HG03378 (cell line): ENCODE measurements at regions not wholly inside any gene's neighbourhood (a gene's known extent, or its start where the extent isn't known, plus 50 kb on each side); places are given as distances from the start of the nearest gene placed in this dataset.
A peak's percentile ranks its signal among the peaks of the same experiment; 100 is the strongest.

Source experiments
- ATAC-seq: cut with Tn5 transposase; IDR thresholded peaks from one replicate; pipeline ENCODE4 v1.9.1; 2021; ENCODE audit warnings: mild to moderate bottlenecking, moderate library complexity; ENCODE audit not compliant: unreplicated experiment

DNA sequence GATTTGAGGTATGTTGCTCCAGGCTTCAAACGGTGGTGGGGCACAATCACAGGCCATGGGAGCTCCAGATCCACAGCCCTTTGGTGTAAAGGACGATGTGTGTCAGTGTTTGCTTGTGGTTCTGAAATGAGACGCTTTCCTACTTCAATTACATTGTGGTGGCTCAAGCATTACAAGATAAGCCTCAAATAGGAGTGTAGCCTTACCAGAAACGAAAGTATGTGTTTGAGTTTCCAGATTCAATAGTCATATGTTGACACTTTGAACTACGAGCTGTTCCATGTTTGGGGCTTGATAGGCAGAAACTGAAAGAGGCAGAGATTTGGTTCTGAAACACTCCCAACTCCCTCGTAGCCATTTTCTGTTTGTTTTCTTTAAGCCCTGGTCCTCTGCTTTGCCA, 187.1 kb downstream of the MYLK4 start:
- peak; percentile 92 for ATAC-seq

DNA sequence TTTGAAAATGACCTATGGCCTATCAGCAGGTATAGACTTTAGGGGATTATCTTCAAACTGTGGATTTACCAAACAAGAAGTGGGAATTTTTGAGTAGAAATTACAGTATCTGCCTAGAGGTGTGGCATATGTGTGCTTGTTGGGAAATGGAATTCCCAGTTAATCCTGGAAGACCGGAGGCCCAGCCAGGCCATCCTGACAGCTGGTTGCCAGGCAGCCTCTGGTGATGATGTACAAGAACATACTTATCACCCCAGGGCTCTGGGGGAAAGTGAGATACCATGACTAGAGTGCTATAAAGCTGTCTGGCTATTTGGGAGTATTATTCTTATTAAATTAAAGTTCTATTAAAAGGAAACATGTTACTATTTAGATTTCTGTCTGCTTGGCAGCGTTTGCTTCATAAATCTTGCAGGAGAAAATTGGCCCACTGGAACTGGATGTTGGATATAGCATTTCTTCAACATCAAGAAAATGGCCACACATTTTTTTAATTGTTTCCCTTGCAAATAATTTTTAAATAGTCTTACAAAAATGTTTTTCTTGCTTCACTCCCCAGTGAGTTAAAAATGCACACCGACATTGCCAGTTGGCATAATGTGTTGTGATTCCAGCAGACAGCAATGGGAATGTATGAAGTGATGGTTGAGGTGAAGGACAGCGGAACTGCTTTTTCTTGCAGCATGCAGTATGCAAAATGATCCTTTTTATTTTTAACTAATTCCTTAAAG, 187.8 kb downstream of the MYLK4 start:
- no peak for ATAC-seq

DNA sequence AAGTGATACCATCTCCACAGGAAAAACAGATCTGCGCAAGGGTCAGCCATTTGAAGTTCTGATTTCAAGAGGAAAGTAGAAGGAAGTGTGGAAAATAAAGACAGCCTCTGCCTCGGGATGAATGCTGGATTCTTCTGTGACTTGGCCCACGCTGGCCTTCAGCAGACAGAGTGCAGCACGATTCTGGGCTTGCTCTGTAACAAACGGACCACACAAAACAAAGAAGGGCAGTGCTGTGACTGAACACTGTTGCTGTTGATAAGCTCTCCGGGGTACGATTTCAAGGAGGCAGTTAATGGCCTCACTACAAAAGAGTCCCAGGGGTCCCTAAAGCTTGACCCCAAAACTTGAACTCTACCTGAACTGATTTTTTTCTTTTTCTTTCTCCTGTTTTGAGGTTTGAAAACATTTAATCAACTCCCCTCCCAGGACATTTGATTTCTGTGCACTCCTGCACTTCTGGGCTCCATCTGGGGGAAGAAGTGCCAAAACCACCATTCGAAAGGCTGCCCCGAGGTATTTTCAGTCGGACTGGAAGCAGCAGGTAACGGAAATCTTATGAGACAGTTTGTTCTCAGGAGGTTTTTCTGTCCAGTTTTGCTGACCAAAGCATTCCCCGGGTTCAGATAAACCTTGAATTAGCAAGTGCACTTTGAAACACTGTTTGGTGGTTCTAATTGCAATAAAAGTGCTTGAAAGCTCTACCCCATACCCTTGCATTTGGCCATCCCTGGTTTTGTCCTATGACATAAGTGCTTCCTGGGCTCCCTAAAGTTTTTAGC, 189.6 kb downstream of the MYLK4 start:
- ATAC-seq: no peak

DNA sequence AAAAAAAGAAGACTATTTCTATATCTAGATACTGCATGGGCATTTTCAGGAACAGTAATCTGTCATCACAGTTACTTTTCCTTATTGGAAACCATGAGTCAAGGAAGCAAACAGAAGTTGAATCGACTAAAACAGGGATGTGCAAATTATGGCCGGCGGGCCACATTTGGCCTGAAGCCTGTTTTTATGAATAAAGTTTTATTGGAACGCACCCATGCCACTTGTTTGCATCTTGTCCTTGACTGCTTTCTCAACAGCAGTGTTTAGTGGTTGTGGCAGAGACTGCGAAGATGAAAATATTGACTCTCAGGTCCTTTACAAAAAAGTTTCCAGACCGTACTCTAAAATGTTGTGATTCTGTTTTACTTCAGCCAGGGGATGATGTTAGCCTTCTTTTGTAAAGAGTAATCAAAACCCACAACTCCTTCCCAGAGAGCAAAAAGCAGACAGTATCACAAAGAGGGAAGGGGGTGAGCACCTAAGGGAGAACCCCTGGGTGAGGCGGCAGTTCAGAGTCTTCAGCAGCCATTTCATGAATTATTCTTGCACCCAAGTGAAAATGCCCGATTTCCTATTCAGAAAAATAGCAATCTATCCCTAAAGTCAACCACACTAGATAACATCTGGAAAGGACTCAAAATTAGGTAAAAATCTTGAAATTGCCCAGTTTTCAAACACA, 190.4 kb downstream of the MYLK4 start:
- no peak for ATAC-seq

DNA sequence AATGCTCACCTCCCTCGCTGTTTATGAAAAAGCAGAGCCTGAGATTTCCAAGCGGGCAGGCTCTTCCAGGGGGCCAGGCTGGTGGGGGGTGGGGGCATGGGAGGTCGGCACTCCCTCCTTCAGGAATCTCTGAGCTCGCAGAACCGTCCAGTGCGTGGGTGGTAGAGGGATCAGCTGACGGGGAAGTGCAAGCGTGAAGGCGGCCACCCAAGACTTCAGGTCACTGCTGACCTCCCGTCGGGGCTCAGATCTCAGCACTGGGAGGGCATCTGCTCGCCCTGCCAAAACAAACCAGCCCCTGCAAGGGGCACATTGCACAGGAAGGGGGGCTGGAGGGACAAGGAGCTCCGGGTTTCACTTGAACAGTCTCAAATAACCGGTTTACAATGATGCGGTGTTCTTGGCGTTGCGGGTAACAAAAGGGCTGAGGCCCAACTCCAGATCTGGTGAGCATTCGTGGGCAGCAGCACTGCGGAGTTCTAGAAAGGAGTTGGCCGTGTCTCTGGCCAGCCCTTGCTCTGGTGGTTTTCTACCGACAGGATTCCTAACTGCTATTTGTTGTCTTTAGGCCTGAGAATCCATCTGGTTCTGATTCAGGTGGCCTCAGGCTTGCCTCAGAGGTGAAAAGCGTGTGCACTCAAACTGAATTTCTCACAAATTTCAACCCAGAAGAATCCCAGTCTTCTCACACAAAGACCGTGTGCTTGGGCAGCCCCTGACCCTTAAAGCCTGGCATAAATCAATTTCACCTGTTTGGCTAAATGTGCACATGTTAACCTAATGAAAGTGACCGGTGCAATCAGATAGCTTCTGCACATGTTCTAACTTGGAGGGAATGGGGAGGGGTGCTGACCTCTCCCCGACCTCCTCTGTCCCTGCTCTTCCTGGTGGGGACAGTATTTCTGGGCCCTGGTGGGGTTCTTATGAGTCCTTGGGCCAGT, 191.6 kb downstream of the MYLK4 start:
- ATAC-seq: no peak

DNA sequence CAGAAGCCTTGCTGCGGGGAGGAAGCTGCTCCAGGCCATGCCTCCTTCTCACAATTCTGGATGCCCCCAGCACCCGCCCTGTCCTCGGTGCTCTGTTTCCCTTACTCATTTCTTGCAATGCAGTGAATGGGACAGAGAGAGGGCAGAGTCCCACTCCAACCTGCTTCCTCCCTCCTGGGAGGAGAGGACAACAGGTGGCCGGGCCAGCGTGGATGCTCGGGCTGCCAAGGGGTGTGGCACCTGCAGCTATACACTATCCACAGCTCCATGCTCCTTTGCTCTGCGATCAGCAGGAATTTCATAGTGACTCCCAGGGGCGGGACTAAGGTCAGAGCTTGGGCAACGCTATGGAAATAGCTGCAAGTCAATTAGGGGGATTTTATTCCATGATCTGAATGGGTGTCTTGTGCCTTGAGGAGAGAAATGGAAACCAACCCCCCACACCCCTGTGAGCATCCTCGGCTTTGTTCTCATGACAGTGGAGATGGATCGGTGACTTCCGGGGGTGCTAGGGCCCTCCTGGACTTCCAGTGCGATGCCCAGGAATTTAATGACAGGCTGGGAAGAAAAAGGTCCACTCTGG, 192.5 kb downstream of the MYLK4 start:
- no peak for ATAC-seq

DNA sequence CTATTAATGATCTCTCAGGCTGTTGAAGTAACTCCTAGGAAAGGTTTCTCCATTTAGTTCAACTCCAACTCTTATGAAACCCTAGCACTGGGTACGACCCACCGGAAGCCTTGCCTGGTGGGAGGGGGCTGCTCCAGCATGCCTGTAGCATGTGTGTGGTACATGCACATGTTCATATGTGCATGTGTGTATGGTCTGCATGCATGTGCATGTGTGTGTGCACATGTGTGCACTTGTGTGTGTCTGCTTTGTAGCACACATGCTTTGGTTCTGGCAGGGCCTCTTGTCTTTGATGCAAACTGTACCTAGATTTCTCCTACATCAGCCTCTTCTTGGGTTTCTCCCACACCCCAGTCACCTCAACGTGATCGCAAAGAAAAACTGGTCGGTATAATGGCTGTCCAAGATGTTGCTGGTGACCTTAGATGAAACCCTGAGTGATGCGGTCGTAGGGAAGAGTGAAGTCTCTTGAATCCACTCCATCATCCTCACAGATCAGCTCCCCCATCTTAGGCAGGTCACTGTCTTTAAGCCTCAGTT, 193.5 kb downstream of the MYLK4 start:
- no peak for ATAC-seq

DNA sequence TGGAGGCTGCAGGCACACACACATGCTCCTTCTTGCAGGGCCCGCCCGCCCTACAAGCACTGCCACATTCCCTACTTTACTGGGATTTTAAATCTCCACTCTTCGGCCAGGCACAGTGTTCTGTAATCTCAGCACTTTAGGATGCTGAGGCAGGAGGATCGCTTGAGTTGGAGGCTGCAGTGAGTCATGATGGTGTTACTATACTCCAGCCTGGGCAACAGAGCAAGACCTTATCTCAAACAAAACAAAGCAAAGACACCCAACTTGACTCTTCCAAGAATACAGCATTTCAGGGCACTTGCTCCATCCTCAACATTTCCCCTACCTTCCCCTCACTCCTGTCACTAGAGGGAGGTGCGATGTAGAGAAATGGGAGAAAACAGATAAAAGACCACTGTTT, 194.0 kb downstream of the MYLK4 start:
- ATAC-seq: no peak

DNA sequence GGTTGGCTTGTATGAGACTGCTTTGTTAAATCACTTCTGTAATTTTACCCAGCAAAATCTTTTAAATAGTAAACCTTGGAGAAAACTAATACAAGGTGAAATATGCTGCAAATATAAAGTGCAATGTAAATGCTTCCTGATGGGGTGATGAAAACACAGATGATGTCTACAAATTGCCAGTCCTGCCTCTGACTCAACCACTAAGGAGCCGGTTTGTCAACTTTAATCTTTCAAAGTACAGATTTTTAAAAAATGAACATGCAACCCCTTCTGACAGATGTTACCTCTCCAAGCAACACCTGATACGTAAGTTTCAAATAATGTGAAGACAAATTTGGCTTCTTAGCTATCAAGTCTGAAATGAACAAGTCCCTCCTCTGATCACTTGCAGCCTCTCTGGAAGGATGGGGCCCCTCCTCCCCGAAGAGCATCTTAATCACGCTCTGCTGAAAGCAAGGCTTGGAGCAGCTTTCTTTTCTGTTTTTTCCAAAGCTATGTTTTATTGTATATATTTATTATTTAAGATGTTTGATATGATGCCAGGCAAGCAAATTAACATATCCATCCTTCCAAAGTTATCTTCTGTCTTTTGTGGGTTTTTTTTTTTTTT, 196.0 kb downstream of the MYLK4 start:
- ATAC-seq: no peak

DNA sequence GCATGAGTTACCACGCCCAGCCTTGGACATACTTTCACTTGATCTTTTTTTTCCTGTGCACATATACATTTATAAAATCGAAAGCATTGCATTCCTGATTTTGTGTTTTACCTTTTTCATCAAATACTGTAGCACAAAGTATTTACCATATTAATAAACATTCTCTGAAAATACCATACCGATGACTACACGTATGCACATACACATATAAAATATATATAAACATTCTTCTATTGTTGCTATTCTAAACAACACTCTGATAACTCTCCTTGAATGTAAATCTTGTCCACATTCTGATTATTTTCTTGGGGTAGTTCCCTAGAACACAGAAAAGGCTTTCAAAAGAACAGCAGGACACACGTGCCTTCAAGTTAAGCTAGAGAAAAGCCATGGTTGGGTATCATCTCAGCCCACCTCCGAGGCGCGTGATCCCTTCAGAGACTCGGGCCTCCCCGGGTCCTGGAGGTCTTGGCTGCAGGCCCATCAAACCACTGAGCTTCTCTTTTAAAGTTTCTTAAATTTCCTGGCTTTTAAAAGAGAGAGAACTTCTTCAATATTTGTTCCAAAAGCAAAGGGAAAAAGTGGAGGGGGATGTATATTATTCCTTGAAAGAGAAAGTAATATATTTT, 198.1 kb downstream of the MYLK4 start:
- ATAC-seq: no peak

DNA sequence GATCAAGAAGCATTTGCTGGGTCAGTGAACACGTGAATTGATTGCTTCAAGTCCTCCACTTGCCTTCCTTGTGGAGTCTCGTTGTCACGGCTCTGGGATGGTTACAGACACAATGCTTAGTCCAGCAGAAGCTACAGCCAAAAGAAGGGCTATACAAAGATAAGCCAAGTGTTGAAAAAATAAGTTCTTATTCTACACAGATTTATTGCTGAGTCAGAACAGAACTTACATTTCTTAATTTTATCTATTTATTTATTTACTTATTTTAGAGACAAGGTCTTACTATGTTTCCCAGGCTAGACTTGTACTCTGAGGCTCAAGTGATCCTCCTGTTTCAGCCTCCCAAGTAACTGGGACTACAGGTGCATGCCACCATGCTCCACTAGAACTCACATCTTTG, 199.0 kb downstream of the MYLK4 start:
- no peak for ATAC-seq

DNA sequence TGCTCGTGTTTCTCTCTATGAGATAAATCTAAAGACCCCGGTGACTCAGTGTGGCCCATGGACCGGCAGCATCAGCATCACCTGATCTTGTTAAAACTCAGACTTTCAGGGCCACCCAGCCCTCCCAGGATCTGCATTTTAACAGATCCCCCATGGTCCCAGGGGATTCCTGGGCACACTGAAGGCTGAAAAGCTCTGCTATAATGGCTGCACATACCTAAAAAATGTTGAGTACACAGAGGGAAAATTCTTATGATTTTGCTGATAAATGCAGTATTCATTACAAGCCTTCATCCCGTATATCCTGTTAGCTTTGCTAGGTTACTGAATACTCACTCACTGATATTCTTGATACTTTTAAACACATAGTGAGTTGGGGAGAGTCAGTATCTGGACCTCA, 200.5 kb downstream of the MYLK4 start:
- ATAC-seq: no peak

DNA sequence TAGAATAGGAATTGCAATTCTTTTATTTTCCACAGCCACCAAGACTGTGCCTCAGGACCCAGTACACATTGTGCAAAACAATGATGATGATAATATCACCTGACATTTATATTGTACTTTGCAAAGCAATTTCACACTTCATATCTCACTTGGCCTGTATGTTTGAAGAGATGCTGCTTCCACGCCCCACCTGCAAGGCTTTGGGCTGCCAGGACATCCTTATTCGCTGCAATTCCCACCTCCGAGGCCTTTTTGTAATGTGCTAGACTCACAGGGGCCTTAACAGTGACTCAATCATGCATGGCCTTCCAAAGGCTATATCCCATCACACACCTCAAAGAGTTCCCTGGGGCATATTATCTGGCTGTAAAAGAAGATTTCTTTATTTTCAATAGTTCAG, 200.9 kb downstream of the MYLK4 start:
- no peak for ATAC-seq

DNA sequence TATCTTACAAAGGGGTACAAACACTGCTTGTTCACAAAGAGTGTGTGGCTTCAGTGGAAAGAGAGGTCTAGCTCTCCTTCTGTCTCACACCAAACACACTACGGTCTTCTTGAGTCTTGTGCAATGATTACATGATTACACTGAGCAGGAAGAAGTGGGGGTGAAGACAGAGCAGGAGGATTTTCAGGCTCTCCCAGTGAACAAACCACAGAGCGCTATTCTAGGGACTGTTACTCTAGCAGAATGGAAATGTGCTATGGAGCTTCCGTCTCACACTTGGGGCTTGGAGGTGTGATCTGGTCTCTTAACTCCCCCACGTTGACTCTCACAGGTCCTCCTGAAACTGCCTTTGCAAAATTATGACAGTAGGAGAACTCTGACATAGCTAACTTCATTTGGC, 203.4 kb downstream of the MYLK4 start:
- ATAC-seq: no peak

DNA sequence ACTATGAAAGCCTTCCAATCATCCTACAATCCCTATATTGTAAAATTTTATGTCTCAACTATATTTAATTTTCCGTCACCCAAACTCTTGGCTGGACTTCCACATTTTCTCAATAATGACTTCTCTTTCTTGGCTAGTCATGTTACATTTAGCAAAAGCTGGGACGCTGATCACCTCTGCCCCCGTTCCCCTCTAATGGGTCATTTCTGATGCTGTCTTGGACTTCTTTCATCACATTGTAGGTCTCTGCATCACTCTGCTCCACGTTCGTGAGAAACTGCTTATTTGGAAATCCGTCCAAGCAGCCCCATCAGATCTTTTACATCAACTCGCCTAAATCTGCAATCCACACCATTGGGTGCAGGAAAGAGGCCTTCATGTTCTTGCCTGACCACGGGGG, 203.8 kb downstream of the MYLK4 start:
- no peak for ATAC-seq

DNA sequence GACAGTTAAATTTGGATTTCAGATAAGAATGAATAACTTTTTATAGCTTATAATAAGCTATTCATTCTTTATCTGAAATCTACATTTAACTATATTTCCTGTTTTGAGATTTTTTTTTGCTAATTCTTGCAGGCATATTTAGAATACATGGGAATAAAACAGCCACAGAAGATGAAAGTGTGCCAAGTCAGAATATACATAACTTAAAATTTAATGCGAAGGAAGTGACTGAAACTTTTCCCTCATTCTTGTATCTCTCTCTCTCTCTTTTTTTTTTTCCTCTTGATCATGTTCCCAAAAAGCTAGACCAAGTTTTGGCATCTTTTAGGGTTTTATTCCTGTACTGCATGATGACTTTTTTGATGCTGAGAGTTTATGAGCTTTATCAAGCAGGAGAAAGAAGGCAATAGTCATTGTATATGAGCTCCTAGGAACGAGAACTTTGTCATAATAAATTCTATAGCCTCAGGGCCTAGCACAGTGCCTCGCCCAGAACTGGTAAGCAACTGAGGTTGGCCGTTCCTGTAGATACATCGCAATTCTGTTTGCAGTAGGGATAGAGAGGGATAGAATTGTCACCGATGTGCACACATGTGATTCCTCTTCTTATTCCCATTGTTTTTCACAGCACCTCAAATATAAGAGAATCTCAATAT, 205.2 kb downstream of the MYLK4 start:
- ATAC-seq: no peak

DNA sequence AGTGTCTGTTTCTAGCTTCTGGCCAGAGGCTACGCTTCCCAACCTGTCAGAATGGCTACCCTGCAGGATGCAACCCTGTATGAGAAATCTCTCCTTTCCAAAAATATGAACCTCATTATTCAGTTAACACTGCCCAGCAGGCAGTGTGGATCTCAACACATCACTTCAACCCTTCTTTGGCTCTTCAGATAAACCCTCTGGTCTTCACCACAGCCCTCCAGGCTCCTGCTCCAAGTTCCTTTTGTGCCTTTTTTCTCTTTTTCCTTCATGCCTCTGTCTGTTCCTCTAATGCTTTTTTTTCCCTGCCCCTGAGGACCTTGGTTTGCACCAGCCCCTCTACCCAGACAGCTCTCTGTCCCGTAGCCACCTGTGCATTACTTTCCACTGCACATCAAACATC, 207.4 kb downstream of the MYLK4 start:
- ATAC-seq: no peak

DNA sequence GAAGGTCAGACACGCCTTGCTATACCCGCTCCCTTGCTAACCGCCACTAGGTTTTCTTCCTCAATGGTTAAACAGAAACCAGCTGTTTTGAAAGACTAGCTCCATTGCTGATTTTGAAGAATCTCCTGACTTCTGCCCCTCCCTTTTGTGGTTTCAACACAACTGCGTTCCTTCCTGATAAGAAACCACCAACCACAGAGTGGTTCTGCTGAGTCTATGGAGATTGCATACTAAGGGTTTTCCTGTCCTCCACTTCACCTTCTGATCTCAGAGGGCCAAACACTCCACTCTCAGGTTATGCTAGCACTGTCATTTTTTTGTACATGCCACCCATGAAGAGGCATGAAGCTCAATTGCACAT, 207.9 kb downstream of the MYLK4 start:
- peak; percentile 92 for ATAC-seq
